AG04449 (cell line): ENCODE measurements at regions not wholly inside any gene's neighbourhood (a gene's known extent, or its start where the extent isn't known, plus 50 kb on each side); places are given as distances from the start of the nearest gene placed in this dataset.
"Not testable (repeated sequence)": the region's sequence is repeated elsewhere in the genome, so short reads cannot be mapped to it uniquely, and the experiment has no call there.

Experiments
- CTCF ChIA-PET: fragments of 350-600 bp; formaldehyde crosslinking; extraction: SDS; loops from one replicate; lab custom pipeline; 2021; ENCODE audit warnings: antibody characterized with exemption; lab: Yijun Ruan, JAX
- POLR2A ChIA-PET: fragments of 400-600, 350-600 bp; formaldehyde crosslinking; extraction: SDS; loops from one replicate; lab custom pipeline; 2020; ENCODE audit warnings: antibody characterized with exemption, inconsistent platforms; lab: Yijun Ruan, JAX
- DNase-seq: peaks from one replicate; pipeline ENCODE4 v3.0.0-alpha.2; 2010; ENCODE audit warnings: low read depth, low spot score
- H3K4me3 ChIP-seq: 2 replicates; pipeline ENCODE4 v1.5.1; 2011; ENCODE audit warnings: low read depth, mild to moderate bottlenecking, control low read depth, low read length
- TF ChIP-seq, protein P1 (sequence below): IDR thresholded peaks from one replicate; pipeline ENCODE4 v1.5.1; 2011; ENCODE audit warnings: mild to moderate bottlenecking, moderate library complexity, low read length, control low read depth, inconsistent platforms; ENCODE audit not compliant: insufficient read depth; ENCODE audit errors: missing control alignments

DNA sequence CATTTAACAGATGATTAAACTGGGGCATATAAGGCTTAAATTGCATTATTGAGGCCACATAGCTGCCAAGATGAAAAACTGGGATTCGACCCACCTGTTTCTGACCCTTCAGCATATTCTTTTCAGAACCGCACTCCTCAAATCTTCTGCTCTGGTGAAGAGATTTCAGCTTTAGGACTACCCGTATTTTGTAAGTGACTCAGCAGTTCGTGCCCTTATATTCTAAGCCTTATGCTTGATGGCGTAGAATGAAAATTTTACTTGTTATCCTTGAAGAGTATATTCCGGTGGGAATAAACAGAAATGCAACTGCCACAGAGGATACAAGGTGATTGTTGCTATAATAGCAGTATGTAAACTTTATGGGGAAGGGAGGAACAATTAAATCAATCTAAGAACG is 657.1 kb downstream of the DOK5 start:
- ChIA-PET POLR2A (no interaction called here), CTCF (no interaction called here)
- TF ChIP-seq, protein P1, sequence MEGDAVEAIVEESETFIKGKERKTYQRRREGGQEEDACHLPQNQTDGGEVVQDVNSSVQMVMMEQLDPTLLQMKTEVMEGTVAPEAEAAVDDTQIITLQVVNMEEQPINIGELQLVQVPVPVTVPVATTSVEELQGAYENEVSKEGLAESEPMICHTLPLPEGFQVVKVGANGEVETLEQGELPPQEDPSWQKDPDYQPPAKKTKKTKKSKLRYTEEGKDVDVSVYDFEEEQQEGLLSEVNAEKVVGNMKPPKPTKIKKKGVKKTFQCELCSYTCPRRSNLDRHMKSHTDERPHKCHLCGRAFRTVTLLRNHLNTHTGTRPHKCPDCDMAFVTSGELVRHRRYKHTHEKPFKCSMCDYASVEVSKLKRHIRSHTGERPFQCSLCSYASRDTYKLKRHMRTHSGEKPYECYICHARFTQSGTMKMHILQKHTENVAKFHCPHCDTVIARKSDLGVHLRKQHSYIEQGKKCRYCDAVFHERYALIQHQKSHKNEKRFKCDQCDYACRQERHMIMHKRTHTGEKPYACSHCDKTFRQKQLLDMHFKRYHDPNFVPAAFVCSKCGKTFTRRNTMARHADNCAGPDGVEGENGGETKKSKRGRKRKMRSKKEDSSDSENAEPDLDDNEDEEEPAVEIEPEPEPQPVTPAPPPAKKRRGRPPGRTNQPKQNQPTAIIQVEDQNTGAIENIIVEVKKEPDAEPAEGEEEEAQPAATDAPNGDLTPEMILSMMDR, result no peak
- no peak for DNase-seq
- no peak overlapping the region for H3K4me3 ChIP-seq

DNA sequence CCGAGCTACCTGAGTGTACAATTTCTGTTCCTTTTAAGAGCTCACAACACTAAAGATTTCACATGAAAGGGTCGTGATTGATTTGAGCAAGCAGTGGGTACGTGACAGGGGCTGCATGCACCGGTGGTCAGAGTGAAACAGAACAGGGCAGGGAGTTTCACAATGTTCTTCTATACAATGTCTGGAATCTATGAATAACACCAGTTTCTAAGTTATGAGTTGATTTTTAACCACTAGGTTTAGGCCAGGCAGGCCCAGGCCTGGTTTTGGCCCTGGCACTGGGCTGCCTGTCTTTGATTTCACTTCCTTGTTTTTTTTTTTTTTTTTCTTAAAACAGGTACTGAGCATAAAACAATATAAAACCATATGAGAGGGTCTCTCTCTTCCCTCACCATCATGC is 642.2 kb downstream of the DOK5 start:
- H3K4me3 ChIP-seq, CTCF ChIA-PET, DNase-seq, POLR2A ChIA-PET: not testable (repeated sequence)

DNA sequence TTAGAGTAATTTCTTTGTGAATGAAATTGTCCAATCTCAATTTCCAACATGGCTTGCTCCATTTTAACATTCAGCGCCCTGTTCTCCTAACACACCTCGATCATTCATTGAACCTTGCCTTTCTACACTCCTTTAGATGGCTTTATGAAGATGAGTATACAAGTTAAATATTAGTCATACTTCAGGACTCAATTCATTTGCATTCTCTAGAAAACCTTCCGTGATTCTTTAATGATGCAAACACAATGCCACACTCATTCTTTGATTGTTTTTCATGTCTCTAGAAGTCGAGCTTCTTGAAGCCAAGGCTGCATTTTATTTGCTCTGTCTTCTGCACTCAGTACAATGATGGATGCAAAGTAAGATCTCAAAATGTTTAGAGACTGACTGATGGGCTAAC is 641.2 kb downstream of the DOK5 start:
- DNase-seq, result no peak
- ChIA-PET POLR2A (no interaction called here), CTCF (no interaction called here)
- TF ChIP-seq, protein P1, result no peak
- H3K4me3 ChIP-seq, result no peak overlapping the region

DNA sequence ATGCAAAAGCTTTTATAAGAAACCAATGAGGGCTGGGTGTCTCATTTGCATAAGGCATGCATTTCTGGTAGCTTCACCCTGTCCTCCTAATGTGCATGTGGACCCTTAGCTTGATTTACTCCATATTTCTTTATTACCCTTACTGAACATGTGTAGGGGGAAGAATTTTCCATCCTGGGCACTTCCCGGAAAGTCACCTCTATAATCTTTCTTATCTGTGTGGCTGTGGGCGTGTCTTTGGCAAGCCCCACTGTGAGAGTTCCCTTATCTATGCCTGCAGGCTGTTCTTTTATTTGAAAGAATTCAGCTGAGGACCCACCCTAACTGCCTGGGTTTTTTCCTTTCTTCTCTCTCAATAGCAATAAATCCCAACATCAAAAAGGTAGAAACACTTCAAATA is 627.8 kb downstream of the DOK5 start:
- CTCF ChIA-PET, result no interaction called here
- TF ChIP-seq, protein P1, result no peak
- DNase-seq, result no peak
- POLR2A ChIA-PET, result no interaction called here
- no peak overlapping the region for H3K4me3 ChIP-seq

DNA sequence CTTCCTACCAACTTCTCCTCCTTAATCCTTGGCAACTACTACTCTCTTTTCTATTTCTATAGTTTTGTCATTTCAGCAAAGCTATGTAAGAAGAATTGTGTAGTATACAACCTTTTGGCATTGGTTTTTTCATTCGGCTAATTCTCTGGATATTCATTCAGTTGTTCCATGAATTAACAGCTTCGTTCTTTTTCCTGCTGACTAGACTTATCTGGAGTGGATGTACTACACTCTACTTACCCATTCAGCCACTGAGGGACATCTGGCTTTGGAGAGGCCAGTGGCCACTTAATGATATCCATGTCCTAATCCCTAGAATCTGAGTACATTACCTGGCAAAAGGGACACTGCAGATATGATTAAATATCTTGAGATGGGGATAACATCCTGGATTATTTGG is 623.9 kb downstream of the DOK5 start:
- H3K4me3 ChIP-seq, result no peak overlapping the region
- CTCF ChIA-PET, result interaction anchor here (0.6 kb wide), 1 partner anchor 207 kb away, joined by 3 read pairs; no protein-coding TSS in a partner anchor
- TF ChIP-seq, protein P1, result no peak
- no peak for DNase-seq
- POLR2A ChIA-PET, result no interaction called here

DNA sequence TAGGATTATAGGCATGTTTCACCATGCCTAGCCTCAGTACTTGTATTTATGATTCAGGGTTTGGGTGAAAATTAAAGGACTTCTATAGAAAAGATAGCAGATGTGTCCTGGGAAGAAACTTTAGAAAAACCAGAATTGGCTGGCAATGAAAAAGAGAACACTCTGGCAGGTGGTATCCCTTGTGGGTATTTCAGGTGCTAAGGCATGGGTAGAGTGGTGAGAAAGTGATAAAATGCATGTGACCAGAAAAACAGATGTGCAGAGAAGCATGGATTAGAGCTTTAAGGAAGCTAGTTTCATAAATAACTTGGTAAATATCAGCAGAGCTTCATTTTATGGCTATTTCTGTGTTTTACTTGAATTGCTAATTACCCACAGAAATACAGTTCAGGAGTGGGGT is 622.2 kb downstream of the DOK5 start:
- TF ChIP-seq, protein P1, result no peak
- H3K4me3 ChIP-seq, result no peak overlapping the region
- no peak for DNase-seq
- ChIA-PET POLR2A (no interaction called here), CTCF (no interaction called here)

DNA sequence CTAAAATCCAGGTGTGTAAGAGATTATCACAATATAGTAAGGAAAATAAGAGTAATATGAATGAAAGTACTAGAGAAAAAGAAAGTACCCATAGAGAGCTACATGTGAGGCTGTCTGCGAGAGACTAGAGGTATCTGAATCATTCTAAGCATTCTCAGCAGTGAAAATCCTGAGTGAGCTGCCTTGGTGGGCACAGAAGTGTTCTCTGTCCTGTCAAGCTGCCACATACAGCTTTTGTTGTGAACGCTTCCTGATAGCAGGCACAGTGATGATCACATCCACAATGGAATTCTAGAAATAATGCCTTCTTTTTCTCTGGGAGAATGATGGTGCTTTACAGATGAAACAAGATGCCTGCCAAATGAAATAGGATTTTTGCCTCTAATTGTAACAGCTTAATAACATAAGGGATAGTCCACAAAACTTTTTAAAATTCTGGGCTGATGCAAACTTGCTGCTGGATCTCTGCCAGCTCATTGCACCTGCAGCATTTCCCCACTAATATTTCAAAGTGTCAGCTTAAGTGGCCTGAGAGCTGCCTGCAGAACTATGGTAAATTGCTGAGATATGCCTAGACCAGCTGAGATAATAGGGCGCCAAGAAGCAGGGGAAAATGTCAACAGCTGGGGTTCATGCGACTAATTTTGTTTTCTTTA is 620.5 kb downstream of the DOK5 start:
- TF ChIP-seq, protein P1, result no peak
- no peak for DNase-seq
- H3K4me3 ChIP-seq, result no peak overlapping the region
- ChIA-PET POLR2A (no interaction called here), CTCF (no interaction called here)
